HG03175 (cell line): ENCODE measurements at regions not wholly inside any gene's neighbourhood (a gene's known extent, or its start where the extent isn't known, plus 50 kb on each side); places are given as distances from the start of the nearest gene placed in this dataset.
"Not testable (repeated sequence)": the region's sequence is repeated elsewhere in the genome, so short reads cannot be mapped to it uniquely, and the experiment has no call there.

Experiments
- ATAC-seq: cut with Tn5 transposase; IDR thresholded peaks from one replicate; pipeline ENCODE4 v1.9.1; 2021; ENCODE audit warnings: mild to moderate bottlenecking, moderate library complexity; ENCODE audit not compliant: unreplicated experiment

- not testable (repeated sequence) for ATAC-seq
These were observed 815.4 kb upstream of the B3GALT2 start for GRCh38 chr1:194001726-194002350.

- no peak for ATAC-seq
These were observed 802.5 kb upstream of the B3GALT2 start for GRCh38 chr1:193988885-193989284.

GRCh38 chr1:193979219-193979618 is 792.8 kb upstream of the B3GALT2 start:
- no peak for ATAC-seq

GRCh38 chr1:193974286-193974798 is 787.9 kb upstream of the B3GALT2 start:
- no peak for ATAC-seq

- ATAC-seq = no peak
These were observed 787.0 kb upstream of the B3GALT2 start for GRCh38 chr1:193973428-193973827.

GRCh38 chr1:193971595-193971994 is 785.2 kb upstream of the B3GALT2 start:
- ATAC-seq = no peak

- no peak for ATAC-seq
These were observed 774.1 kb upstream of the B3GALT2 start for GRCh38 chr1:193960499-193960898.

GRCh38 chr1:193960040-193960439 is 773.6 kb upstream of the B3GALT2 start:
- no peak for ATAC-seq

GRCh38 chr1:193957556-193958095 is 771.2 kb upstream of the B3GALT2 start:
- no peak for ATAC-seq

- ATAC-seq = no peak
These were observed 766.5 kb upstream of the B3GALT2 start for GRCh38 chr1:193952778-193953374.

- no peak for ATAC-seq
These were observed 765.6 kb upstream of the B3GALT2 start for GRCh38 chr1:193951984-193952383.

- no peak for ATAC-seq
These were observed 758.0 kb upstream of the B3GALT2 start for GRCh38 chr1:193944454-193944853.

- no peak for ATAC-seq
These were observed 753.8 kb upstream of the B3GALT2 start for GRCh38 chr1:193940176-193940575.

GRCh38 chr1:193939585-193939984 is 753.2 kb upstream of the B3GALT2 start:
- ATAC-seq = no peak

- no peak for ATAC-seq
These were observed 750.9 kb upstream of the B3GALT2 start for GRCh38 chr1:193937308-193937707.

- no peak for ATAC-seq
These were observed 746.6 kb upstream of the B3GALT2 start for GRCh38 chr1:193932979-193933378.

GRCh38 chr1:193931356-193931755 is 744.9 kb upstream of the B3GALT2 start:
- ATAC-seq = no peak

- no peak for ATAC-seq
These were observed 743.1 kb upstream of the B3GALT2 start for GRCh38 chr1:193929374-193930033.

GRCh38 chr1:193927550-193927949 is 741.1 kb upstream of the B3GALT2 start:
- no peak for ATAC-seq

- ATAC-seq = no peak
These were observed 740.5 kb upstream of the B3GALT2 start for GRCh38 chr1:193926956-193927355.

- no peak for ATAC-seq
These were observed 733.4 kb upstream of the B3GALT2 start for GRCh38 chr1:193919827-193920226.

GRCh38 chr1:193916452-193916851 is 730.0 kb upstream of the B3GALT2 start:
- ATAC-seq = no peak
